K562 (cell line): ENCODE measurements at regions not wholly inside any gene's neighbourhood (a gene's known extent, or its start where the extent isn't known, plus 50 kb on each side); places are given as distances from the start of the nearest gene placed in this dataset.

Experiments
- ATAC-seq: fragments of 200-7000 bp; cut with Tn5 transposase; 3 replicates; pipeline ENCODE4 v1.9.1; 2020; ENCODE audit warnings: moderate library complexity
- BruUV-seq: library from RNA; stranded (reverse); fragments of 400-500 nt; replicated peaks from 2 replicates; lab custom pipeline; 2021; lab: Mats Ljungman, UMichigan
- CTCF ChIA-PET: fragments of 300-600 bp; formaldehyde crosslinking; extraction: SDS; loops from one replicate; lab custom pipeline; 2021; ENCODE audit warnings: low intra/inter-chr PET ratio; lab: Yijun Ruan, JAX
- POLR2A ChIA-PET: fragments of 300-600, 350-650 bp; sonication (Branson Sonifier 250); formaldehyde crosslinking; extraction: SDS; loops from one replicate; lab custom pipeline; 2021; ENCODE audit warnings: antibody characterized with exemption, inconsistent platforms; lab: Yijun Ruan, JAX
- DNase-seq, 4 experiments: peaks; one replicate each; pipeline versions ENCODE4 v3.0.0 to v3.0.0-alpha.2; 2011 to 2018; ENCODE audit warnings: low spot score in 3 of 4, mixed read lengths in 3 of 4; ENCODE audit errors: extremely low read depth in 1 of 4
- FAIRE-seq: peaks from 2 replicates; lab custom pipeline; 2011; peaks lifted over from hg19 to GRCh38; lab: Jason Lieb, UNC
- H2AFZ ChIP-seq: 2 replicates; pipeline ENCODE4 v1.6.0; 2011; ENCODE audit warnings: low read depth, low read length, control low read depth, inconsistent platforms
- H3K27ac ChIP-seq: fragments of 200-600 bp; 3 replicates; pipeline ENCODE4 v1.8.0; 2011; ENCODE audit warnings: low read depth, mild to moderate bottlenecking, control low read depth, inconsistent platforms, low read length, moderate library complexity, mixed read lengths; ENCODE audit errors: extremely low read depth
- H3K27me3 ChIP-seq, 2 experiments: fragments of 300-600 bp in 1 of 2; 2 replicates in 1 of 2; 3 replicates in 1 of 2; pipeline versions ENCODE4 v1.6.0 to v1.8.0; 2011; ENCODE audit warnings: inconsistent platforms in 2 of 2, low read length in 2 of 2, mild to moderate bottlenecking in 1 of 2, mixed read lengths in 1 of 2, moderate library complexity in 1 of 2; ENCODE audit not compliant: control insufficient read depth in 2 of 2, insufficient read depth in 2 of 2
- H3K36me3 ChIP-seq: fragments of 300-600 bp; 3 replicates; pipeline ENCODE4 v1.8.0; 2011; ENCODE audit warnings: mild to moderate bottlenecking, low read length, inconsistent platforms; ENCODE audit not compliant: control insufficient read depth, insufficient read depth
- H3K4me1 ChIP-seq, 2 experiments: fragments of 200-600 bp in 1 of 2; replicated peaks in 1 of 2; 2 replicates in 1 of 2; 3 replicates in 1 of 2; pipeline versions ENCODE4 v1.5.1 to v1.8.0; 2011; ENCODE audit warnings: inconsistent platforms in 2 of 2, low read length in 2 of 2, mild to moderate bottlenecking in 1 of 2, mixed read lengths in 1 of 2, moderate library complexity in 1 of 2; ENCODE audit not compliant: control insufficient read depth in 2 of 2, insufficient read depth in 2 of 2
- H3K4me2 ChIP-seq: 2 replicates; pipeline ENCODE4 v1.6.1; 2011; ENCODE audit warnings: low read length, control low read depth, inconsistent platforms, mixed read lengths; ENCODE audit not compliant: insufficient read depth
- H3K4me3 ChIP-seq: fragments of 200-600 bp; sonication (generic), shearing (Covaris generic); 2 replicates; pipeline ENCODE4 v1.5.1; 2016; ENCODE audit warnings: control low read depth, inconsistent platforms
- H3K79me2 ChIP-seq: fragments of 200-600 bp; 3 replicates; pipeline ENCODE4 v1.8.0; 2011; ENCODE audit warnings: low read length, inconsistent platforms; ENCODE audit not compliant: control insufficient read depth, insufficient read depth
- H3K9ac ChIP-seq, 2 experiments: 2 replicates each; pipeline versions ENCODE4 v1.6.0 to v1.6.1; 2011; ENCODE audit warnings: low read depth in 2 of 2, low read length in 2 of 2, control low read depth in 1 of 2, inconsistent platforms in 1 of 2, mild to moderate bottlenecking in 1 of 2, mixed read lengths in 1 of 2; ENCODE audit not compliant: insufficient read depth in 1 of 2
- H3K9me1 ChIP-seq: one replicate; pipeline ENCODE4 v1.6.0; 2011; ENCODE audit warnings: inconsistent platforms, mild to moderate bottlenecking, low read length, moderate library complexity; ENCODE audit not compliant: control insufficient read depth, insufficient read depth
- H3K9me3 ChIP-seq: replicated peaks from 2 replicates; pipeline ENCODE4 v1.5.1; 2011; ENCODE audit warnings: low read depth, low read length, inconsistent platforms; ENCODE audit not compliant: control insufficient read depth, insufficient read depth
- H4K20me1 ChIP-seq: replicated peaks from 2 replicates; pipeline ENCODE4 v1.6.1; 2011; ENCODE audit warnings: low read length, inconsistent platforms, mixed read lengths; ENCODE audit not compliant: control insufficient read depth, insufficient read depth
- BRF1 ChIP-seq: IDR thresholded peaks from 3 replicates; pipeline ENCODE4 v1.6.1; 2011; ENCODE audit warnings: borderline replicate concordance, mild to moderate bottlenecking; ENCODE audit not compliant: insufficient read length; ENCODE audit errors: extremely low read depth
- CTCFL ChIP-seq: IDR thresholded peaks from 2 replicates; pipeline ENCODE4 v1.6.1; 2011; ENCODE audit warnings: borderline replicate concordance, low read depth, mild to moderate bottlenecking, moderate library complexity, low read length; ENCODE audit not compliant: insufficient read depth, poor library complexity, severe bottlenecking
- IFI16 ChIP-seq: fragments of 250-450 bp; sonication (Bioruptor Pico); IDR thresholded peaks from 2 replicates; pipeline ENCODE4 v2.1.2; 2022; ENCODE audit warnings: mild to moderate bottlenecking, inconsistent platforms
- KLF6 ChIP-seq: fragments of 250-450 bp; sonication (Bioruptor Pico); IDR thresholded peaks from 2 replicates; pipeline ENCODE4 v1.4.0; 2020; ENCODE audit warnings: mild to moderate bottlenecking, moderate library complexity, borderline replicate concordance
- PBX2 ChIP-seq, 2 experiments: IDR thresholded peaks in 1 of 2; conservative IDR thresholded peaks in 1 of 2; 2 replicates each; pipeline ENCODE4 v1.6.1; 2016; ENCODE audit warnings: low read depth in 2 of 2, mild to moderate bottlenecking in 1 of 2, missing compliant biosample characterization in 1 of 2, missing genetic modification characterization in 1 of 2, moderate library complexity in 1 of 2
- SREBF1 ChIP-seq: fragments of 150-350 bp; IDR thresholded peaks from 2 replicates; pipeline ENCODE4 v1.6.1; 2014; ENCODE audit warnings: antibody characterized with exemption, low read depth, low read length, borderline replicate concordance
- WGBS: fragments of 100-300 bp; shearing (Covaris generic); methylation state at CpG from one replicate; pipeline ENCODE4 v1.1.6; 2016; ENCODE audit warnings: low coverage, mixed read lengths; ENCODE audit not compliant: insufficient coverage; ENCODE audit errors: missing lambda C conversion rate; 5-methylcytosine and 5-hydroxymethylcytosine counted together
- in situ Hi-C: fragments of 300-500 bp; cut with MboI; formaldehyde crosslinking; loops from 4 replicates; pipeline ENCODE4 v1.15.0; 2018; ENCODE audit warnings: inconsistent platforms, mixed read lengths
- intact Hi-C: fragments of 100-400 bp; cut with micrococcal nuclease; formaldehyde crosslinking; loops from 2 replicates; pipeline ENCODE4 v1.14.2; 2022

GRCh38 chr4:137934911-137935310 is 307.2 kb downstream of the SLC7A11 start (continued):
- TF ChIP-seq PBX2 (CRISPR knock-in tag; IDR thresholded peaks at IDR 0.05; ENCODE audit: low read depth) (no peak), PBX2 (tag; conservative IDR thresholded peaks at IDR 0.05; ENCODE audit: low read depth) (no peak), BRF1 (no peak)

- no peak for DNase-seq
- Histone ChIP-seq H3K27ac (no peak overlapping the region), H3K36me3 (no peaks in the 10 kb centered on the region), H4K20me1 (no peaks in the 10 kb centered on the region), H3K9me3 (no peaks in the 10 kb centered on the region; the same call in 1 of the 2 replicates), H3K4me2 (no peak overlapping the region), H3K9me1 (no peaks in the 10 kb centered on the region), H3K4me1 (no peaks in the 10 kb centered on the region; a peak in 1 of 5 replicates), H3K27me3 (no peaks in the 10 kb centered on the region), H3K9ac (no peak overlapping the region), H2AFZ (no peak overlapping the region), H3K79me2 (no peaks in the 10 kb centered on the region), H3K4me3 (no peak overlapping the region)
- in situ Hi-C loops: no loop called here
- intact Hi-C loops: no loop called here
- no peak for FAIRE-seq
- CTCF ChIA-PET: no interaction called here
- no peak for ATAC-seq
- WGBS: 6% methylated on average over 2 of the region's 2 CpGs
- no TSS peak for BruUV-seq
- POLR2A ChIA-PET: no interaction called here
- TF ChIP-seq CTCFL (no peak), IFI16 (CRISPR knock-in tag) (no peak), KLF6 (CRISPR knock-in tag) (no peak), SREBF1 (no peak)
Observed at GRCh38 chr4:137934046-137934445, 308.1 kb downstream of the SLC7A11 start.
